ENCODE measurements at regions not wholly inside any gene's neighbourhood (a gene's known extent, or its start where the extent isn't known, plus 50 kb on each side); places are given as distances from the start of the nearest gene placed in this dataset.
"Not testable (repeated sequence)": the region's sequence is repeated elsewhere in the genome, so short reads cannot be mapped to it uniquely, and the experiment has no call there.

GRCh38 chr6:155807243-155807642, 351.6 kb upstream of the NOX3 start:
- no peak for TF ChIP-seq EZH2phosphoT487 (IDR thresholded peaks at IDR 0.05; ENCODE audit: low read depth)
- TF ChIP-seq, protein P1, sequence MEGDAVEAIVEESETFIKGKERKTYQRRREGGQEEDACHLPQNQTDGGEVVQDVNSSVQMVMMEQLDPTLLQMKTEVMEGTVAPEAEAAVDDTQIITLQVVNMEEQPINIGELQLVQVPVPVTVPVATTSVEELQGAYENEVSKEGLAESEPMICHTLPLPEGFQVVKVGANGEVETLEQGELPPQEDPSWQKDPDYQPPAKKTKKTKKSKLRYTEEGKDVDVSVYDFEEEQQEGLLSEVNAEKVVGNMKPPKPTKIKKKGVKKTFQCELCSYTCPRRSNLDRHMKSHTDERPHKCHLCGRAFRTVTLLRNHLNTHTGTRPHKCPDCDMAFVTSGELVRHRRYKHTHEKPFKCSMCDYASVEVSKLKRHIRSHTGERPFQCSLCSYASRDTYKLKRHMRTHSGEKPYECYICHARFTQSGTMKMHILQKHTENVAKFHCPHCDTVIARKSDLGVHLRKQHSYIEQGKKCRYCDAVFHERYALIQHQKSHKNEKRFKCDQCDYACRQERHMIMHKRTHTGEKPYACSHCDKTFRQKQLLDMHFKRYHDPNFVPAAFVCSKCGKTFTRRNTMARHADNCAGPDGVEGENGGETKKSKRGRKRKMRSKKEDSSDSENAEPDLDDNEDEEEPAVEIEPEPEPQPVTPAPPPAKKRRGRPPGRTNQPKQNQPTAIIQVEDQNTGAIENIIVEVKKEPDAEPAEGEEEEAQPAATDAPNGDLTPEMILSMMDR (IDR thresholded peaks at IDR 0.05; ENCODE audit: low read depth, low read length), result no peak
- no peaks in the 10 kb centered on the region for H4K20me1 ChIP-seq (ENCODE audit: insufficient read depth, low read length)

DNA sequence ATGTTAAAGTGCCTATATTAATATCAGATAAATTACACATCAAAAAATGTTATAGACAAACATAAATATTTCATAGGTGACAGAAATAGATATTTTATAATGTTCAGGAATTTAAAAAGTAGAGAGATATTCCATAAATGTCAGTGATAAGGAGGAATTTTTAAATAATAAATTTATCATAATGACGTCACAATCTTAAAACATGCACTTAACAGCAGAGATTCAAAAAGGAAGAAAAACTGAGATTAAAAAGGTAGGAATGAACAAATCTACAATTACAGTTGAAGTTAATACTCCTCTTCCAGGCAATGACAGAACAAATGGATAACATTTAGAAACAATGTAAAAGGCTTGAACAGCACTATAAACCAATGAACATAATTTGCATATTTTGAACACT, 345.4 kb upstream of the NOX3 start:
- Histone ChIP-seq H3K4me1 (ENCODE audit: low read length) (no peaks in the 10 kb centered on the region), H3K27me3 (ENCODE audit: low read depth, low read length) (no peaks in the 10 kb centered on the region), H3K27ac (ENCODE audit: low read length) (no peak overlapping the region), H2AFZ (ENCODE audit: low read depth, low read length) (no peak overlapping the region), H3K9me3 (ENCODE audit: insufficient read depth, low read length) (no peaks in the 10 kb centered on the region), H3K36me3 (replicated peaks; ENCODE audit: low read depth, low read length) (no peaks in the 10 kb centered on the region), H3K79me2 (ENCODE audit: low read length) (no peaks in the 10 kb centered on the region), H3K9ac (ENCODE audit: low read length) (no peak overlapping the region), H3K4me2 (ENCODE audit: low read length) (no peak overlapping the region), H3K4me3 (ENCODE audit: low read length) (no peak overlapping the region), H4K20me1 (ENCODE audit: insufficient read depth, low read length) (no peaks in the 10 kb centered on the region)
- TF ChIP-seq EZH2phosphoT487 (IDR thresholded peaks at IDR 0.05; ENCODE audit: low read depth), result no peak
- TF ChIP-seq, protein P1 (IDR thresholded peaks at IDR 0.05; ENCODE audit: low read depth, low read length), result no peak

More at GRCh38 chr6:155807243-155807642, 351.6 kb upstream of the NOX3 start:
- no peaks in the 10 kb centered on the region for H3K79me2 ChIP-seq (ENCODE audit: low read length)
- no peak overlapping the region for H2AFZ ChIP-seq (ENCODE audit: low read depth, low read length)
- H3K9me3 ChIP-seq (ENCODE audit: insufficient read depth, low read length), result no peaks in the 10 kb centered on the region
- H3K4me2 ChIP-seq (ENCODE audit: low read length), result no peak overlapping the region
- H3K4me1 ChIP-seq (ENCODE audit: low read length), result no peaks in the 10 kb centered on the region
- H3K27me3 ChIP-seq (ENCODE audit: low read depth, low read length), result no peaks in the 10 kb centered on the region
- no peak overlapping the region for H3K9ac ChIP-seq (ENCODE audit: low read length)
- no peaks in the 10 kb centered on the region for H3K36me3 ChIP-seq (replicated peaks; ENCODE audit: low read depth, low read length)
- no peak overlapping the region for H3K4me3 ChIP-seq (ENCODE audit: low read length)
- no peak overlapping the region for H3K27ac ChIP-seq (ENCODE audit: low read length)

GRCh38 chr6:155798876-155799275, 343.2 kb upstream of the NOX3 start:
- H3K27ac ChIP-seq (ENCODE audit: low read length); H3K4me3 ChIP-seq (ENCODE audit: low read length); H4K20me1 ChIP-seq (ENCODE audit: insufficient read depth, low read length); H3K9me3 ChIP-seq (ENCODE audit: insufficient read depth, low read length); H3K79me2 ChIP-seq (ENCODE audit: low read length); H3K36me3 ChIP-seq (replicated peaks; ENCODE audit: low read depth, low read length); H3K4me2 ChIP-seq (ENCODE audit: low read length); H3K27me3 ChIP-seq (ENCODE audit: low read depth, low read length); H3K9ac ChIP-seq (ENCODE audit: low read length); H3K4me1 ChIP-seq (ENCODE audit: low read length); H2AFZ ChIP-seq (ENCODE audit: low read depth, low read length): not testable (repeated sequence)

DNA sequence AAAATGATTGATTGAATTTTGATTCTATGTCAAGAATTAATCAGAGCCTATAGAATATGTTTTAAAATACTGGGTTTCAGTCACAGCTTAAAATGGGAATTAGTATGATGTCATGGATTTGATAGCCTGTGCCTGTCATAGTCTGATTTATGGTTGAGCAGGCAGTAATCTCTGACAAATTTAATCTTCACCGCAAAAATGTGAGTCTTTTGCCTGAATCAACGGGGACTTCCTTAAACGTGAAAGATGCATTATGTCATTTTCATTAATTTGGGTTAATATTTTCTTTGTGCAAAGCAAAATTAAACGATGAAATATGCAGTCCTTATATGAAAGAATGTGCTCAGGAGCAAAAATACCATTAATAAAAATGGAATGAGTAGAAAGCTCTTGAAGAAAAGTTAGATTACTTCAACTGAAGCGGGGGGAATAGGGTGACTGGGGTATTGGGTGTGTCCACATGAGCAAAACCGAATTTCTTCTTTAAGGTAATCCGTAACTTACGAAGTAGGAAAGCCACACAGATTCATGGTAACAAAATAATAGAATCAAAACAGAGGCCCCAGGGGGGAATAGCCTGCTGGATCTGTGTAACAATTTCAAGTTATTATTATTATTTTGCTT, 339.6 kb upstream of the NOX3 start:
- TF ChIP-seq, protein P1 (IDR thresholded peaks at IDR 0.05; ENCODE audit: low read depth, low read length), result no peak
- no peak for TF ChIP-seq EZH2phosphoT487 (IDR thresholded peaks at IDR 0.05; ENCODE audit: low read depth)
- H3K9ac ChIP-seq (ENCODE audit: low read length), result no peak overlapping the region
- no peaks in the 10 kb centered on the region for H3K79me2 ChIP-seq (ENCODE audit: low read length)
- no peaks in the 10 kb centered on the region for H3K4me1 ChIP-seq (ENCODE audit: low read length)
- no peaks in the 10 kb centered on the region for H3K27me3 ChIP-seq (ENCODE audit: low read depth, low read length)
- no peaks in the 10 kb centered on the region for H3K36me3 ChIP-seq (replicated peaks; ENCODE audit: low read depth, low read length)
- no peak overlapping the region for H2AFZ ChIP-seq (ENCODE audit: low read depth, low read length)
- no peaks in the 10 kb centered on the region for H4K20me1 ChIP-seq (ENCODE audit: insufficient read depth, low read length)
- H3K27ac ChIP-seq (ENCODE audit: low read length), result no peak overlapping the region
- no peak overlapping the region for H3K4me3 ChIP-seq (ENCODE audit: low read length)
- no peak overlapping the region for H3K4me2 ChIP-seq (ENCODE audit: low read length)
- H3K9me3 ChIP-seq (ENCODE audit: insufficient read depth, low read length), result no peaks in the 10 kb centered on the region
